HepG2 (cell line): ENCODE measurements at regions not wholly inside any gene's neighbourhood (a gene's known extent, or its start where the extent isn't known, plus 50 kb on each side); places are given as distances from the start of the nearest gene placed in this dataset.

Experiments used
- ATAC-seq: fragments of 200-7000 bp; cut with Tn5 transposase; 3 replicates; pipeline ENCODE4 v1.9.1; 2020; ENCODE audit warnings: mild to moderate bottlenecking, moderate library complexity
- BruUV-seq: library from RNA; stranded (reverse); fragments of 400-500 nt; replicated peaks from 2 replicates; lab custom pipeline; 2021; lab: Mats Ljungman, UMichigan
- CTCF ChIA-PET: fragments of 300-600 bp; formaldehyde crosslinking; extraction: SDS; loops from one replicate; lab custom pipeline; 2021; ENCODE audit warnings: low total read pairs, inconsistent platforms, low intra/inter-chr PET ratio; lab: Yijun Ruan, JAX
- POLR2A ChIA-PET: fragments of 350-600 bp; sonication (Branson Sonifier 250); formaldehyde crosslinking; loops from one replicate; lab custom pipeline; 2020; ENCODE audit warnings: antibody characterized with exemption, inconsistent platforms; lab: Yijun Ruan, JAX
- DNase-seq: peaks from one replicate; pipeline ENCODE4 v3.0.0-alpha.2; 2015; ENCODE audit warnings: low spot score
- FAIRE-seq: peaks from 3 replicates; lab custom pipeline; 2011; peaks lifted over from hg19 to GRCh38; lab: Jason Lieb, UNC
- H2AFZ ChIP-seq: one replicate; pipeline ENCODE4 v1.6.1; 2011; ENCODE audit warnings: low read length, inconsistent platforms
- H3K27ac ChIP-seq: fragments of 300-600 bp; 3 replicates; pipeline ENCODE4 v1.8.0; 2011; ENCODE audit warnings: mixed run types, mild to moderate bottlenecking, mixed read lengths, low read length, inconsistent platforms; ENCODE audit not compliant: insufficient read depth; ENCODE audit errors: extremely low read length
- H3K27me3 ChIP-seq, 2 experiments: fragments of 200-600 bp in 1 of 2; 2 replicates in 1 of 2; 3 replicates in 1 of 2; pipeline versions ENCODE4 v1.6.0 to v1.8.0; 2011; ENCODE audit warnings: low read length in 2 of 2, mild to moderate bottlenecking in 2 of 2, moderate library complexity in 2 of 2, inconsistent platforms in 1 of 2; ENCODE audit not compliant: insufficient read depth in 2 of 2, control insufficient read depth in 1 of 2
- H3K36me3 ChIP-seq, 2 experiments: fragments of 200-600 bp in 1 of 2; replicated peaks in 1 of 2; 2 replicates in 1 of 2; 3 replicates in 1 of 2; pipeline versions ENCODE4 v1.5.1 to v1.8.0; 2011; ENCODE audit warnings: low read length in 2 of 2, inconsistent platforms in 1 of 2; ENCODE audit not compliant: insufficient read depth in 2 of 2, control insufficient read depth in 1 of 2
- H3K4me1 ChIP-seq: 2 replicates; pipeline ENCODE4 v1.5.1; 2012; ENCODE audit warnings: low read length, inconsistent platforms; ENCODE audit not compliant: insufficient read depth
- H3K4me2 ChIP-seq: 2 replicates; pipeline ENCODE4 v1.6.0; 2011; ENCODE audit warnings: low read depth, low read length, inconsistent platforms
- H3K4me3 ChIP-seq, 3 experiments: fragments of 200-600 bp in 1 of 3; sonication (generic), shearing (Covaris generic) in 1 of 3; replicated peaks in 1 of 3; 2 replicates each; pipeline ENCODE4 v1.5.1; 2011 to 2016; ENCODE audit warnings: low read length in 3 of 3, inconsistent platforms in 2 of 3, low read depth in 2 of 3, mild to moderate bottlenecking in 2 of 3, control low read depth in 1 of 3, mixed read lengths in 1 of 3; ENCODE audit not compliant: insufficient read depth in 1 of 3
- H3K79me2 ChIP-seq: one replicate; pipeline ENCODE4 v1.6.1; 2011; ENCODE audit warnings: low read length, inconsistent platforms; ENCODE audit not compliant: insufficient read depth
- H3K9ac ChIP-seq: 2 replicates; pipeline ENCODE4 v1.6.0; 2011; ENCODE audit warnings: mild to moderate bottlenecking, low read depth, low read length, inconsistent platforms; ENCODE audit not compliant: insufficient read depth
- H3K9me3 ChIP-seq: 2 replicates; pipeline ENCODE4 v1.5.1; 2012; ENCODE audit warnings: mild to moderate bottlenecking, low read length
- H4K20me1 ChIP-seq: 2 replicates; pipeline ENCODE4 v1.6.0; 2011; ENCODE audit warnings: inconsistent platforms, mild to moderate bottlenecking, low read length, moderate library complexity; ENCODE audit not compliant: insufficient read depth
- FOSL2 ChIP-seq: sonication (generic); formaldehyde crosslinking; IDR thresholded peaks from 2 replicates; pipeline ENCODE4 v1.4.0; 2020; ENCODE audit warnings: missing genetic modification reagents
- FOXA1 ChIP-seq, 2 experiments: fragments of 450-650 bp in 1 of 2; sonication (generic) in 1 of 2; formaldehyde crosslinking in 1 of 2; IDR thresholded peaks; 2 replicates each; pipeline versions ENCODE4 v1.4.0 to v1.6.1; 2016 to 2020; ENCODE audit warnings: missing genetic modification reagents in 1 of 2
- HNRNPL ChIP-seq: fragments of 200-400 bp; formaldehyde crosslinking; IDR thresholded peaks from 2 replicates; pipeline ENCODE4 v1.6.1; 2017; ENCODE audit warnings: mild to moderate bottlenecking, low read depth, low read length
- NCOA1 ChIP-seq: sonication (generic); formaldehyde crosslinking; IDR thresholded peaks from 2 replicates; pipeline ENCODE4 v1.9.0; 2021; ENCODE audit warnings: missing genetic modification reagents
- NFE2L2 ChIP-seq: fragments of 150-350 bp; IDR thresholded peaks from 2 replicates; pipeline ENCODE4 v1.6.1; 2014; ENCODE audit warnings: low read length
- SIX4 ChIP-seq: sonication (generic); formaldehyde crosslinking; IDR thresholded peaks from 2 replicates; pipeline ENCODE4 v1.4.0; 2020; ENCODE audit warnings: missing genetic modification reagents
- SRSF4 ChIP-seq: fragments of 200-400 bp; formaldehyde crosslinking; IDR thresholded peaks from one replicate; pipeline ENCODE4 v1.6.1; 2018; ENCODE audit warnings: mild to moderate bottlenecking, low read depth, low read length, moderate library complexity; ENCODE audit not compliant: poor library complexity, severe bottlenecking
- TAF1 ChIP-seq: sonication (generic); formaldehyde crosslinking; IDR thresholded peaks from 2 replicates; pipeline ENCODE4 v1.4.0; 2020; ENCODE audit warnings: missing genetic modification reagents
- ZNF253 ChIP-seq: sonication (generic); formaldehyde crosslinking; IDR thresholded peaks from 2 replicates; pipeline ENCODE4 v1.8.0; 2022; ENCODE audit warnings: mild to moderate bottlenecking, missing genetic modification reagents, borderline replicate concordance
- ZNF724P ChIP-seq: sonication (generic); formaldehyde crosslinking; IDR thresholded peaks from 2 replicates; pipeline ENCODE4 v1.8.0; 2022; ENCODE audit warnings: missing genetic modification reagents, borderline replicate concordance
- WGBS: methylation state at CpG from one replicate; pipeline ENCODE4 v1.1.6; 2017; ENCODE audit warnings: low lambda C conversion rate; 5-methylcytosine and 5-hydroxymethylcytosine counted together
- in situ Hi-C: cut with HindIII; loops from 2 replicates; pipeline ENCODE4 v1.10.0; 2017; ENCODE audit warnings: low pct_unique_long_range_greater_than_20kb; ENCODE audit not compliant: extremely low pct_ligation_motif_present
- intact Hi-C: fragments of 100-400 bp; cut with micrococcal nuclease; formaldehyde crosslinking; loops from one replicate; pipeline ENCODE4 v1.10.0; 2022; ENCODE audit not compliant: unreplicated experiment
- TF ChIP-seq, protein P1 (sequence below): sonication (generic); formaldehyde crosslinking; IDR thresholded peaks from 2 replicates; pipeline ENCODE4 v1.4.0; 2020; ENCODE audit warnings: mild to moderate bottlenecking, missing genetic modification reagents
- TF ChIP-seq, protein P2 (sequence below): sonication (generic); formaldehyde crosslinking; IDR thresholded peaks from 2 replicates; pipeline ENCODE4 v1.9.0; 2022; ENCODE audit warnings: low read depth, missing genetic modification reagents
- TF ChIP-seq, protein P3 (sequence below): sonication (generic); formaldehyde crosslinking; IDR thresholded peaks from 2 replicates; pipeline ENCODE4 v1.4.0; 2020; ENCODE audit warnings: missing genetic modification reagents
- TF ChIP-seq, protein P4 (sequence below): sonication (generic); formaldehyde crosslinking; IDR thresholded peaks from 2 replicates; pipeline ENCODE4 v1.4.0; 2020; ENCODE audit warnings: missing genetic modification reagents, borderline replicate concordance

GRCh38 chr14:71856199-71856919 lies 75.9 kb upstream of the RGS6 start:
- in situ Hi-C loops, result loop anchor here (10.0 kb wide), 1 partner anchor 132 kb away; no protein-coding TSS in a partner anchor
- TF ChIP-seq FOXA1 (IDR thresholded peaks at IDR 0.05), result no peak
- TF ChIP-seq FOXA1 (CRISPR knock-in tag; IDR thresholded peaks at IDR 0.05), result peak; percentile 22; the same call in 1 of the 2 replicates
- TF ChIP-seq NFE2L2, result peak; percentile 34; the same call in 1 of the 2 replicates
- TF ChIP-seq, protein P1, sequence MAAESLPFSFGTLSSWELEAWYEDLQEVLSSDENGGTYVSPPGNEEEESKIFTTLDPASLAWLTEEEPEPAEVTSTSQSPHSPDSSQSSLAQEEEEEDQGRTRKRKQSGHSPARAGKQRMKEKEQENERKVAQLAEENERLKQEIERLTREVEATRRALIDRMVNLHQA, result no peak
- TF ChIP-seq FOSL2 (CRISPR knock-in tag), result 0 out of 2 replicates have a peak, but pooled peaks have one; percentile 34
- no peak for TF ChIP-seq NCOA1 (CRISPR knock-in tag)
- POLR2A ChIA-PET, result no interaction called here
- no peaks in the 10 kb centered on the region for H3K36me3 ChIP-seq
- H3K27ac ChIP-seq, result no peak overlapping the region
- no peaks in the 10 kb centered on the region for H3K27me3 ChIP-seq
- no peak for ATAC-seq
- H3K4me1 ChIP-seq, result no peaks in the 10 kb centered on the region
- WGBS, result 19% methylated on average over 5 of the region's 9 CpGs
- no peak overlapping the region for H3K9ac ChIP-seq
- DNase-seq, result no peak
- CTCF ChIA-PET, result no interaction called here
- FAIRE-seq, result no peak
- no peak overlapping the region for H3K4me2 ChIP-seq
- intact Hi-C loops, result loop anchor here (5.0 to 10.0 kb wide), 2 partner anchors 134 to 722 kb away; no protein-coding TSS in a partner anchor
- H4K20me1 ChIP-seq, result no peaks in the 10 kb centered on the region
- no peak overlapping the region for H3K4me3 ChIP-seq
- no peaks in the 10 kb centered on the region for H3K9me3 ChIP-seq
- no peaks in the 10 kb centered on the region for H3K79me2 ChIP-seq
- no peak overlapping the region for H2AFZ ChIP-seq
- no TSS peak for BruUV-seq

- BruUV-seq, result no TSS peak
- TF ChIP-seq SIX4 (no peak), ZNF253 (CRISPR knock-in tag) (no peak), TAF1 (CRISPR knock-in tag) (no peak), HNRNPL (no peak), ZNF724P (CRISPR knock-in tag) (no peak), SRSF4 (no peak)
- TF ChIP-seq, protein P2, sequence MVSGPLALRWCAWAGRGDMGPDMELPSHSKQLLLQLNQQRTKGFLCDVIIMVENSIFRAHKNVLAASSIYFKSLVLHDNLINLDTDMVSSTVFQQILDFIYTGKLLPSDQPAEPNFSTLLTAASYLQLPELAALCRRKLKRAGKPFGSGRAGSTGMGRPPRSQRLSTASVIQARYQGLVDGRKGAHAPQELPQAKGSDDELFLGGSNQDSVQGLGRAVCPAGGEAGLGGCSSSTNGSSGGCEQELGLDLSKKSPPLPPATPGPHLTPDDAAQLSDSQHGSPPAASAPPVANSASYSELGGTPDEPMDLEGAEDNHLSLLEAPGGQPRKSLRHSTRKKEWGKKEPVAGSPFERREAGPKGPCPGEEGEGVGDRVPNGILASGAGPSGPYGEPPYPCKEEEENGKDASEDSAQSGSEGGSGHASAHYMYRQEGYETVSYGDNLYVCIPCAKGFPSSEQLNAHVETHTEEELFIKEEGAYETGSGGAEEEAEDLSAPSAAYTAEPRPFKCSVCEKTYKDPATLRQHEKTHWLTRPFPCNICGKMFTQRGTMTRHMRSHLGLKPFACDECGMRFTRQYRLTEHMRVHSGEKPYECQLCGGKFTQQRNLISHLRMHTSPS (CRISPR knock-in tag), result no peak
- TF ChIP-seq, protein P3, sequence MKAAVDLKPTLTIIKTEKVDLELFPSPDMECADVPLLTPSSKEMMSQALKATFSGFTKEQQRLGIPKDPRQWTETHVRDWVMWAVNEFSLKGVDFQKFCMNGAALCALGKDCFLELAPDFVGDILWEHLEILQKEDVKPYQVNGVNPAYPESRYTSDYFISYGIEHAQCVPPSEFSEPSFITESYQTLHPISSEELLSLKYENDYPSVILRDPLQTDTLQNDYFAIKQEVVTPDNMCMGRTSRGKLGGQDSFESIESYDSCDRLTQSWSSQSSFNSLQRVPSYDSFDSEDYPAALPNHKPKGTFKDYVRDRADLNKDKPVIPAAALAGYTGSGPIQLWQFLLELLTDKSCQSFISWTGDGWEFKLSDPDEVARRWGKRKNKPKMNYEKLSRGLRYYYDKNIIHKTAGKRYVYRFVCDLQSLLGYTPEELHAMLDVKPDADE (CRISPR knock-in tag), result no peak
- TF ChIP-seq, protein P4, sequence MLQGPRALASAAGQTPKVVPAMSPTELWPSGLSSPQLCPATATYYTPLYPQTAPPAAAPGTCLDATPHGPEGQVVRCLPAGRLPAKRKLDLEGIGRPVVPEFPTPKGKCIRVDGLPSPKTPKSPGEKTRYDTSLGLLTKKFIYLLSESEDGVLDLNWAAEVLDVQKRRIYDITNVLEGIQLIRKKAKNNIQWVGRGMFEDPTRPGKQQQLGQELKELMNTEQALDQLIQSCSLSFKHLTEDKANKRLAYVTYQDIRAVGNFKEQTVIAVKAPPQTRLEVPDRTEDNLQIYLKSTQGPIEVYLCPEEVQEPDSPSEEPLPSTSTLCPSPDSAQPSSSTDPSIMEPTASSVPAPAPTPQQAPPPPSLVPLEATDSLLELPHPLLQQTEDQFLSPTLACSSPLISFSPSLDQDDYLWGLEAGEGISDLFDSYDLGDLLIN (CRISPR knock-in tag), result no peak
Measured at GRCh38 chr14:71863049-71863448, 69.2 kb upstream of the RGS6 start.

More at GRCh38 chr14:71863049-71863448, 69.2 kb upstream of the RGS6 start:
- H3K27me3 ChIP-seq, result no peaks in the 10 kb centered on the region
- no peaks in the 10 kb centered on the region for H3K36me3 ChIP-seq
- WGBS, result 6% methylated on average over 3 of the region's 3 CpGs
- intact Hi-C loops, result no loop called here
- ATAC-seq (no peak), DNase-seq (no peak), FAIRE-seq (no peak)
- POLR2A ChIA-PET, result no interaction called here
- CTCF ChIA-PET, result no interaction called here
- no peaks in the 10 kb centered on the region for H3K79me2 ChIP-seq
- H3K4me2 ChIP-seq, result no peak overlapping the region
- in situ Hi-C loops, result no loop called here
- H3K4me3 ChIP-seq, result no peak overlapping the region
- no peaks in the 10 kb centered on the region for H3K9me3 ChIP-seq
- H4K20me1 ChIP-seq, result no peaks in the 10 kb centered on the region
- no peak overlapping the region for H2AFZ ChIP-seq
- no peak overlapping the region for H3K27ac ChIP-seq
- H3K4me1 ChIP-seq, result no peaks in the 10 kb centered on the region
- no peak overlapping the region for H3K9ac ChIP-seq
